ENCODE measurements at regions not wholly inside any gene's neighbourhood (a gene's known extent, or its start where the extent isn't known, plus 50 kb on each side); places are given as distances from the start of the nearest gene placed in this dataset.

- no peak for DNase-seq (ENCODE audit: low read depth in 1 of 2, low spot score in 1 of 2)
- TF ChIP-seq POLR2AphosphoS5 (IDR thresholded peaks at IDR 0.05; ENCODE audit: low read depth) (no peak), SPI1 (IDR thresholded peaks at IDR 0.05; ENCODE audit: borderline replicate concordance, low read depth) (no peak), REST (IDR thresholded peaks at IDR 0.05; ENCODE audit: insufficient replicate concordance, low read depth) (no peak), GABPA (IDR thresholded peaks at IDR 0.05; ENCODE audit: low read depth) (no peak), CTCF (IDR thresholded peaks at IDR 0.05; ENCODE audit: insufficient read depth, low read length) (no peak)
- no peaks in the 10 kb centered on the region for H3K27me3 ChIP-seq (ENCODE audit: insufficient read depth, poor library complexity, severe bottlenecking)
- no peak overlapping the region for H3K4me3 ChIP-seq (replicated peaks; ENCODE audit: insufficient read depth, low read length)
- H3K27ac ChIP-seq (replicated peaks) = no peak overlapping the region
Measured at GRCh38 chr13:34056733-34057258, 238.8 kb downstream of the RFC3 start.

- TF ChIP-seq CTCF (IDR thresholded peaks at IDR 0.05; ENCODE audit: insufficient read depth, low read length) (no peak), SPI1 (IDR thresholded peaks at IDR 0.05; ENCODE audit: borderline replicate concordance, low read depth) (no peak), REST (IDR thresholded peaks at IDR 0.05; ENCODE audit: insufficient replicate concordance, low read depth) (no peak), GABPA (IDR thresholded peaks at IDR 0.05; ENCODE audit: low read depth) (no peak), POLR2AphosphoS5 (IDR thresholded peaks at IDR 0.05; ENCODE audit: low read depth) (no peak)
- no peak overlapping the region for H3K27ac ChIP-seq (replicated peaks)
- no peak overlapping the region for H3K4me3 ChIP-seq (replicated peaks; ENCODE audit: insufficient read depth, low read length)
- H3K27me3 ChIP-seq (ENCODE audit: insufficient read depth, poor library complexity, severe bottlenecking) = no peaks in the 10 kb centered on the region
- DNase-seq (ENCODE audit: low read depth in 1 of 2, low spot score in 1 of 2) = no peak
Measured at GRCh38 chr13:34064456-34065205, 246.7 kb downstream of the RFC3 start.

GRCh38 chr13:34065928-34066327 lies 248.0 kb downstream of the RFC3 start:
- Histone ChIP-seq H3K27ac (replicated peaks) (no peak overlapping the region), H3K4me3 (replicated peaks; ENCODE audit: insufficient read depth, low read length) (no peak overlapping the region), H3K27me3 (ENCODE audit: insufficient read depth, poor library complexity, severe bottlenecking) (peaks cover 2% of the 10 kb centered on the region)
- DNase-seq (ENCODE audit: low read depth in 1 of 2, low spot score in 1 of 2) = no peak
- no peak for TF ChIP-seq SPI1 (IDR thresholded peaks at IDR 0.05; ENCODE audit: borderline replicate concordance, low read depth)
- TF ChIP-seq GABPA (IDR thresholded peaks at IDR 0.05; ENCODE audit: low read depth) = no peak
- TF ChIP-seq CTCF (IDR thresholded peaks at IDR 0.05; ENCODE audit: insufficient read depth, low read length) = no peak
- no peak for TF ChIP-seq POLR2AphosphoS5 (IDR thresholded peaks at IDR 0.05; ENCODE audit: low read depth)
- no peak for TF ChIP-seq REST (IDR thresholded peaks at IDR 0.05; ENCODE audit: insufficient replicate concordance, low read depth)

All from HL-60 (cell line).